GM19372 (cell line): ENCODE measurements at regions not wholly inside any gene's neighbourhood (a gene's known extent, or its start where the extent isn't known, plus 50 kb on each side); places are given as distances from the start of the nearest gene placed in this dataset.

Source experiments
- ATAC-seq: cut with Tn5 transposase; IDR thresholded peaks from one replicate; pipeline ENCODE4 v1.9.1; 2021; ENCODE audit warnings: mild to moderate bottlenecking, low read depth, moderate library complexity; ENCODE audit not compliant: unreplicated experiment

DNA sequence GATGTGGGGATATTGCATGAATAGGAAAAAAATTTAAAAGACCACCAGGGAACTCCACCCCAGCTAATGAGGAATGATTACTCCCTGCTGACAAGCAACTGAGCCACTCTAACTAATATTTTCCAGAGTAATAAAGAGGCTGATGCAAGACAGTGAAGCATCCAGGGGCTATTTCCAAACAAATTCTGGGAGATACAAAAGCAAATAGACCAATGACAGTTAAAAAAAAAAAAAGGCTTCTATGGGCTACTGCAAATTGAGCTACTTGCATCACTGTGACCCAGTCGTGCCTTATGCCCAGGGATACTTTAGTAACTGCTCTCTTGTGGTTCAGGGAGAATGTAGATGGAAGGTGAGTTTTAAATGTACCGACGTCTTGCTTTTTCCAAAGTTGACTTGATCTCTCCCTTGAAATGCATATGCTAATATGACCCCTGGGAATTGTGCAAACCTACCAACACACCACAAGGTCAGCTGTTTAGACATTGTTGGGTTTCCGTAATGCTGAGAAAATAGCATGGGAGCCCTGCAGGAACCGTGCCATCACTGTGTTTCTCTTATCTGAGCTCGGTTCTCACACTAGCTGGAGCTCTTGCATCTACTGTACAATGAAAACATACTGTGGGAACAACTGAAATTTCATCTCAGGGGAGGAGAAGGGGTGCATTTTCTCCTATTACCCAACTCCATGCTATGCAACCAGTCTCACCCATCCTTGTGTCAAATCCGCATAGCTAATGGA is 250.6 kb upstream of the MAP3K1 start:
- ATAC-seq, result no peak

DNA sequence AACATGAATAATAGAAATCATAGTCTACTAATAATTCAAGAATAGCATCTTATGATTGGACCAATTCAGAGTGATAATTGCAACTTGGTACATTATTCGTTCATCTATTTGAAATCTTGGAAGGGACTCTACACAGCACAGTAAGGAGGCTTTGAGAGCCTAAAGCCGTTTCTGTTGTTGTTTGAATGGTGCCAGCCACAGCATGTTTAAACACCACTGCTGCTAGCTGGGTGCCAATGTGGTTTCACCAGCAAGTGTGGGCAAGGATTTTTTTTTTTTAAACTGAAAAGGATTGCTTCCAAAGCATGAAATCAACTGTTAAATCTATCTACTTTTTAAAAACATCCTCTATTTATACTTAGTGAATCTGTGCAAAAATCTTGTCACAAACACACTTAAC is 253.9 kb upstream of the MAP3K1 start:
- ATAC-seq, result no peak

DNA sequence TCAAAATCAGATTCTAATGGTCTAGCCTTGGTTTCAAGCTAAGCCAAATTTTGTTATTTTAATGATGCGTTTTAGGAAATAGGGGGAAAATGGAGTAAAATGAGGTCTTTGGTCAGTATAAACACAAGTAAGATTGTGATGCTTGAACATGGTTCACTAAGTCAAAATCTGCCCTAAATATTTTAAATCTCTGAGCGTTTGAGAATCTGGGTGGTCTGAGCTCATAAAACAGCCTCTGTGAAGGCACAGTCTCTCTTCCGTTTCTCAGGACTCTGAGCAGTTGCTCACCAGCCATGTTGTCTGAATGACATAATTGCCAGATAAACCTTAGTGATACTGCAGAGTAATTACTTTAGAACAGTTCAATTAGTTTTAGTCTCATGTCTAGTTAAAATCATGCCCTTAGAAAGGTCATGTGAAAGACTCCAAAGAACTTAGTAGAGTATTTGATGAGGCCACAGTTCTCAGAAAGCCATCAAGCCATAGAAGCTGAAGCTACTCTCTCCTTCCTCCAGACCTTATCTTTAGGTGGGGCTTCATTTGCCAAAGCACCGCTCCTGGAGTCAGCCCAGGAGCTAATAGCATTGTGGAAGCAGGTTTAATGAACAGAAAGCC is 257.1 kb upstream of the MAP3K1 start:
- ATAC-seq, result no peak

- no peak for ATAC-seq
Measured at GRCh38 chr5:56557198-56557597, 258.2 kb upstream of the MAP3K1 start.

DNA sequence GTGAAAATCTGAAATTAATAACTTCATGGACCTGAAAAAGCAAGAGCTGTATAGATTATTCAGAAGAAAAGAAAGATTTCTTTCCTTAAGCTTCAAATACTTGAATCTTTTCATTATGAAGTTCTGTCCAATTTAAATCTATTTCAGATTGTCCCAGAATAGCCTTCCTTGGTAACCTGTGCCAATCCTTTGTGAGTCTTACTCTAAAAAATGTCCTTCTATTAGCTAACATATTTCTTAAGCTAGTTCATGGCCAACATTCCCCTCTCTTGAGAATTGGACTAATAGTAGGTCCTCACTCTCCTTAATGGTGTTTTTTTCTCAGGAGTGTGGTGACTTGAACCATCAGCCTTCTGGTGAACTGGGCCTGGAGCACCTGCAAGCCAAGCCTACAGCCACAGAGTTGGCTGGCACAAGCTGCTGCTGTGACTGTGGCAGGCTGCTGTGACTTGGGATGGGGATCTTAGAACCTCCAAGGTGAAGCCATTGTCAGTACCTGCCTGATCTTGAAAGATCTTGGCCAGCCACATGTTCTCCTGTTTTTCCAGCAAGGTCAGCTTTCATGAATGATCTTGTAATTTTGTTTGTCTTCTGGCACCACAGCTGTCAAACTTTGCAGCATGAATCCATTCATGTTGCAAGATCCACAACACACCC is 262.6 kb upstream of the MAP3K1 start:
- no peak for ATAC-seq

DNA sequence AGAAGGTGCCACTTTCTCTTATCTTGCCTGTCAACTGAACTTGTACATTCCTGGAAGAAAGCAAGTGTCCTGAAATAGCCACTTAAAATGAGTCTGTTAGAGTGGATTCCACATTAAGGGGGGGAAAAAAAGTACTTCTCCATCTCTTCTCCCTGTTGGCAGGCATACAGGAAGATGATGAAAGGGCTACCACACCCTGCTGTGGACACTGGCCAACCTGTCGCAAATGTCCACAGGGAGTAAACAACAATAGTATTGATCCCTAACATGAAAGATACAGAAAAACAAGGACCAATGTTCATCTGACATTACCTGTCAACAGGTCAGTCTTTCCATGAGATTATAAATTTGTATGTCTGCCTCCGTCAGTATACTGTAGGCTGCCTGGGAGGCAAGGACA is 265.1 kb upstream of the MAP3K1 start:
- no peak for ATAC-seq

DNA sequence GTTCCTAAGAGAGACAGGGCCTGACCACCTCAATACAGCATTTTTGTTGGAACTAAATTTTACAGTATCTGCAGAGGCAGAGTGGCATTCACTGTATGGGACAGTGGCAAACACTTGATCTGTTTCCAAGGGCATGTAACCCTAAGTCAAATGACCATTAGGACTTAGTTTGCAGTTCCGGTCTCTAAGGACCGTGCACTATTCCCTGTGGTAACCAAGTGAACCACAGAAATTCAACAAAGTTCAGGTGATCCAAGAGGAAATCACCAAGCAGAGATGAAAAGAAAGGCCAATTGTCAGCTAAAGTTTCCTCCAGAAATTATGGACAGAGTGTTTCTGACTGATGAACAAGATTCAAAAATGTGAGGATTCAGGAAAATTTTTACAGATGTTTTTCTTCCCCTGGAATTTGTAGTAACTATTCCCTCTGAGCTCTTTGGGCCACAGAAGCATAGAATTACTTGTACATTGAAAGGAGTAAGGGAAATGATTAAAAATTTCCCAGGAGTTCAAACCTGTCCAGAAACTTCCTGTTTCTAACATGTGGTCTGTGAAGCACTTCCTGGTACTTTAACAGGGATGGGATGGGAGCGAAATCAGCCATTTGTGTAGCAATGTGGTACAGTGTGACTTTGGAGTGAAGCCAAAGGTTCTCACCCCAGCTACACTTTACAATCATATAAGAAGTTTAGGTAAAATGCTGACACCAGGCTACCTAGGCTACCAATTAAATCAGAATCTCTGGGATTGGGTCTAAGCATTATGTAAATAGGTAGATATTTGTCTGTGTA is 266.1 kb upstream of the MAP3K1 start:
- ATAC-seq, result no peak

- ATAC-seq, result no peak
Measured at GRCh38 chr5:56545016-56545415, 270.3 kb upstream of the MAP3K1 start.

DNA sequence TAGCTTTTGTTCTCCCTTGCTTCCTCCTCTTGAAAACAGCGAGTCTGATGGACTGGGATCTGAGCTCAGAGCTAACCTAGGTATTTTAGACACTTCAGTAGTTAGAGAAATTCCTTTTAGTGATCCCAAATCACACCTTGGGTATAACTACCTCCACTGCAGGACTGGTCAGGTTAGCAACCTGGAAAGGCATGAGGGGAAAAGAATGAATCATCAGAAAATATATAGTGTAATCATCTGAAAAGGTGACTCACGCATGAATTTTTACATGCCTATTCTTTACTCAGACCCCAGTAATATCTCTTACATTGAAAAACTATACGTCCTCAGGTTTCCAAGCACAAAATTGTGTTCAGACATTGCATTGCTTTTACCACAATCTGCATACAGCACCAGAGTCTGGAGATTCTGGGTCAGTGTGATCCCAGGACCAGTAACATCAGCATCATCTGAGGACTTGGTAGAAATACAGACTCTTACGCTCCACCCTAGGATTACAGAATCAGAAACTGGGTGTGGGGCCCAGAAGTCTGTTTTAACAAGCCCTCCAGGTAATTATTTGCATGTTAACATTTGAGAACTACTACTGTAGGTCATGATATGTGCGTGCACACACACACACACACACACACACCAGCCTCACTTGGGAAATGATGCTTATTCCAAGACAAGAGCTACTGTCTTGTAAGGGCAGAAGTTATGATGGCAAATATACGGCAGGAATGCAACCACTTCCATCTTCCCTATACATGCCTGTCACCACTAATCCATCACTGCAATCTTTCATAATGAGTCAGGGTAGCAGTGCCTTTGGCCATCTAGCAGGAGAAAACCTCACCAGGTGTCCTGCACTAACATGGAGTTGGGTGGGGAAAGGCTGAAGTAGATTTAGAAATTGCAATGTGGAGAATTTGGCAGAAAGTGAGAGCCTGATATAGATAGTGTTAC is 271.6 kb upstream of the MAP3K1 start:
- no peak for ATAC-seq

DNA sequence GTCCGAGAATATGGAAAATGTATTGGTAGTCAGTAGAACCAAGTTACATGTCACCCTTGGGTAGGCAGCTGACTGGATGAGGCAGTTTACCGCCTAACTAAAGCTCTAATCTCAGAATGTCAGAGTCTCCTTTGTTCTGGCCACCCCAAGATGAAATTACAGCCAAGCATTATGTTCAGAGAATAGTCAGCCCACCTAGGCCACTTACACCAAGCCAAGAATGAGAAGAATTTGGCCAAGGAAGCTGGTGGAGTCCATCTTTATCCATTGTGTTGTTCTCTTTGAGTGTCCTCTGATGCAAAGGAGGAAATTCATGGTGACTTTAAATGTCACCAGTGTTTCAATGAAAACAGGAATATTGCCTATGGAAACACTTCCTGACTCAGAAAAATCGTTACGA is 275.1 kb upstream of the MAP3K1 start:
- no peak for ATAC-seq

DNA sequence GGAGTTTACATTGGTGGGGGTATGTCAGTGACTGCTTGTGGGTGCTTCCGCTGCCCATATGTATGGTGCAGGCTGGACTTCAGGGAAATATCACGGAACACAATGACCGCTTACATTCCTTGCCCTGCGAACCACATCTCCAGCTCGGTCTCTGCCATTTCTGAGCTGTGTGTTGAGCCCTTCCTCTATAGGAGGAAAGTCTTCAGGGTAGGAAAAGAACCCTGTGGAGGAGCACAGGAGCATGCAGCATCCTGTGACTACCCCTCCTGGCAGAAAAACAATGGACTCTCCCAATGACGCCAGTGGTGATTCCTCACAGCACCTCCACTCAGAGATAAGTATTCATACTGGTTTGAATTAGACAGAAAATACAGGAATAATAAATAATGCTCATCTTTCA is 276.8 kb upstream of the MAP3K1 start:
- no peak for ATAC-seq

DNA sequence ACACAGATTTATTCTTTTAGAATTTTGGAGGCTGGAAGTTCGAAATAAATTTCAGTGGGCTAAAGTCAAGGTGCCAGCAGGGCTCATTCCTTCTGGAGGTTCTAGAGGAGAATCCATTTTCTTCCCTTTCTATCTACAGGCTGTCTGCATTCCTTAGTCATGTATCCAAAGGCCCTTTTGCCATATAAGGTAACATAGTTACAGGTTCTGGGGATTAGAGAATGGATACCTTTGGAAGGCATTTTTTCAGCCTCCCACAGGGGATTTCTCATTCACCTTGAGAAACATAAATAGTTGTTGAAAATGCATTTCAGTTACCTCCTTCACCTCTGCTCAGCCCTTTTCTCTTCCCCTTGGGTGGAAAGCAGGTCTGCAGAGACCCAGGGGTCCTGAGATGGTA is 280.0 kb upstream of the MAP3K1 start:
- ATAC-seq, result no peak

DNA sequence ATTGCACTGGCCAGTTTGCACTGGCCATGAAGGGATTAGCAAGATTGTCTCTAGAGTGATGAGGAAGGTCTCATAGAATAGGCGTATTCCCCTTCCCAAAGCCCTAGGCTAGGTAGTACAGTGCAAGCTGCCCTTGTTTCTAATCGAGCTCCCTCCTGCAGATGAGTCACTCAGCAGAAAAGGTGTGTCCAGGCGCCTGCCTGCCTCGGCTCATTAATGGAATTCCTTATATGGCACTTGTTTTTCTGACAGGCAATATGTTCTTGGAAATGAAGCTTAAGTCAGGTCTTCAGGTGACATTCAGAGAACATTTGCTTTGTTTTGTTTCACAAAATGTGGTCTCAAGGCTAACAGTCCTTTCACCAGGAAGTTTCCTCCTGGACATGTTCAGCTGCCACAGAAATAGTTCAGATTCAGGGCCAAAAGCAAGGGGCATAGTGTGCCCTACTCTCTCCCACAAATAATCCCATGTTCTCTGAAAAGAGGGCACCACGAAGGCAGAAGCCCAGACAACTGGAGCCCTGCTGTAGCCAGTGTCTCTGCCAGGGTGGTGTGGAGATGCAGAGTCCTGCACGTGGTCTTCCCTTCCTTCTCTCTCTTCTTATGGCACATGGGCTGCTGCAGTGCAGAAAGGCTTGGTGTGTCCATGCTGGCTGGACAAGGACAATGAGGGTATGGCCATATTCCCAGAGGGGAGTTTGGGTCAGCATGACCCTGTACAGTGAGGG is 281.1 kb upstream of the MAP3K1 start:
- no peak for ATAC-seq

- ATAC-seq, result no peak
Measured at GRCh38 chr5:56532466-56532865, 282.9 kb upstream of the MAP3K1 start.

- no peak for ATAC-seq
Measured at GRCh38 chr5:56530626-56531138, 284.7 kb upstream of the MAP3K1 start.

DNA sequence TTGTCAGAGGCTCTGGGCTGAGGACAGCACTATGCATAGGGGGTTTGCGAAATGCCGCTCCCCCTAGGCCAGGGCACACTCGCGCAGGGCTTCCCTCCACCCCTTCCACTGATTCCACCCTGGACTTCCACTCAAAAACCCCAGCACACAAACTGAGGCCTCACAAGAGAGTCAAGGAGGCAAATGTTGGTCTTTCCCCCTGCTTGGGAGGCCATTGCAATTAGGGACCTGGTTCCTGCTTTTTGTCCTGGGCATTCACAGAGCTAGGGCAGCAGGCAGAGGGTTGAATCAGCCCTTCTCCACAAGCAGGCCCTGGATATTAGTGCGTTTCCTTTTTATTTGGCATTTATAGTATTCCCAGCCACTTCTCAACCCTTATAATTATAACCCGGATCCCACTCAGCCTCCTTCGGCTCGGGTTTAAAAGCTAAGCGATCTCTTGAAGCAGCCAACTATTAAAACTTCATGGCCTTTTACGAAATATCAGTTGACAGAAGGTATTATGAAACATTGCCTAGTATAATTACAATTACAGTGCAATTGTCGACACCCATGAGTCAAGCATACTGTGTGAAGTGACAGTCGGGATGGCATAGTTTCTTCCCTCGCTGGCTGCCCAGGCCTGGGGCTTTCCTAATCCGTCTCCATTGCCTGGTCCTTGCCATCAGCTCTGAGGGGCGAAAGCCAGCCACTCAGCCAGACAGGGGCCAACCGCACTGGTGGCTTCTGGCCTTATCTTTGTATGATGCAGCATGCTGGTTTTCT is 285.5 kb upstream of the MAP3K1 start:
- no peak for ATAC-seq

- ATAC-seq, result no peak
Measured at GRCh38 chr5:56527174-56527573, 288.2 kb upstream of the MAP3K1 start.

DNA sequence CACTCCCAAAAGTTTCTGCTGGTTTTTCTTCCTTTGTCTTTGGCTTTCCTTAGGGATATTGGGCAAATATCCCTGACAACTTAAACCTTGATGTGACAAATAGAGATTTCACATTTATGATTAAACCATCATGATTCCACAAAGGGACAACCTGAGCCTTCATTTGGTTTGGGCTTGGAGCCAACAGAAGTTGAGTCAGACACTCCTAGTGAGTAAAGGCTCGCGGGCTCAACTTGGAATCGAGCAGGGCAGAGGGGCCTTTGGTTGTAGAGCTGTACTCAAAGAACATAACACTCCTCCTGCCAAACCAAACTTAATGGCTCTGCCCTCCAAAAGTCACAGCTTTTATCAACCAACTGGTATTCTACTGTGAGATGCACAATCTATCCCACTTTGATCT is 290.2 kb upstream of the MAP3K1 start:
- ATAC-seq, result no peak
